GM19324 (cell line): ENCODE measurements at regions not wholly inside any gene's neighbourhood (a gene's known extent, or its start where the extent isn't known, plus 50 kb on each side); places are given as distances from the start of the nearest gene placed in this dataset.
"Not testable (repeated sequence)": the region's sequence is repeated elsewhere in the genome, so short reads cannot be mapped to it uniquely, and the experiment has no call there.

ENCODE experiments used
- ATAC-seq: cut with Tn5 transposase; IDR thresholded peaks from one replicate; pipeline ENCODE4 v1.9.1; 2021; ENCODE audit warnings: mild to moderate bottlenecking, moderate library complexity; ENCODE audit not compliant: unreplicated experiment, low FRiP score

- no peak for ATAC-seq
Observed at GRCh38 chr3:109982201-109982600, 644.9 kb upstream of the DPPA4 start.

DNA sequence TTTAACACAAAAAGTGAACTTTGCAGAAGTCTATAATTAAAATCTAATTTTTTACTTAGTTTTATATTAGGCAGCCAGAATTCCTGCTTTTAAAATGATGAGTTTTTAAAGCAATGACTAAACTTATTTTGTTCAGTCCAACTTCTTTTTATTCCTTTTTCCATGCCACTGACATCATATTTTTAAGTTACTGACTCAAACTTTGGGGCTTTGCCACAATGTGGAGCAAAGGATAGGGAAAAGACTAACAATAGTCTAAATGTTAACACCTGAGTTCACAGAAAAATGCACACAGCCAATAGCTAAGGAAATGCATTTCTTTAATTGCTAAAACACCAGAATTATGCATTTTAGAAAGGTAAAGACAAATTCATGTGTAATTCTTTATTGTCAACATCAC lies 647.6 kb upstream of the DPPA4 start:
- no peak for ATAC-seq

DNA sequence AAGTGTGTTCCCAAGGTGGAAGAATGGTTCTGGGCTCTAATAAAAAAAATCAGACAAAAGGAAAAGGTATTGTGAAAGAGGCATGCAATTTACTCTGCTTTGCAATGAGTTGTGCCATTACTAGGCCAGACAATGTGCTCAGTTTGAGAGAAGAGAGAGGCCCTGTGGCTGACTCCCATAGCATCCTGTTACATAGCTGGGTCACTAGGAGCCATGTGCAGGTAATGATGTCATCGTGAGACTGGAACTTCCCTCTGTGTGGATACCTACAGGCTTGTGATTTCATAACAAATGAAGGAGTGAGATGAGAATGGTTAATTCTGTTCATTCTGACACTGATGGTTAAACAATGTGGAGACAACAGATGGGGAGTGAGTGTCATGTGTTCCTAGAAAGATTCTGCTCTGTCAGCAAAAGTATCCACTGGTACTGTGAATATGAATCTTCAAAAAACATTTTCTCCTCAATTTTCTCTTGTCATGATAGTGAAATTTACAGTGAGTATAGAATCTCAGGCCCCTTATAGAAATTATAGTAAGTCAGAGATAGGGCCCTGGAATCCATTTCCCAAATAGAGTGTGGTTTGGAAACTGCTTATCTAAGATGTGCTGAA lies 648.7 kb upstream of the DPPA4 start:
- no peak for ATAC-seq

DNA sequence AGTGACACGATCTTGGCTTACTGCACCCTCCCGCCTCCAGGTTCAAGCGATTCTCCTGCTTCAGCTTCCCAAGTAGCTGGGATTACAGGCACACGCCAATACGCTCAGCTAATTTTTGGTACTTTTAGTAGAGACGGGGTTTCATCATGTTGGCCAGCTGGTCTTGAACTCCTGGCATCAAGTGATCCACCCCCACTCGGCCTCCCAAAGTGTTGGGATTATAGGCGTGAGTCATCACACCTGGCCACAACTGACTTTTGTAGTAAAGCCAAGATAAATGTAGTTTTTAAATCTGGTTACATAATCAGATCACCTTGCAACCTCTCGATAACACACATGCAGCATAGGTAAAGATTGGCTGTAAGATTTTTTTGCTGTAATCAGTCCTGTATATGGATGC lies 657.5 kb upstream of the DPPA4 start:
- no peak for ATAC-seq

DNA sequence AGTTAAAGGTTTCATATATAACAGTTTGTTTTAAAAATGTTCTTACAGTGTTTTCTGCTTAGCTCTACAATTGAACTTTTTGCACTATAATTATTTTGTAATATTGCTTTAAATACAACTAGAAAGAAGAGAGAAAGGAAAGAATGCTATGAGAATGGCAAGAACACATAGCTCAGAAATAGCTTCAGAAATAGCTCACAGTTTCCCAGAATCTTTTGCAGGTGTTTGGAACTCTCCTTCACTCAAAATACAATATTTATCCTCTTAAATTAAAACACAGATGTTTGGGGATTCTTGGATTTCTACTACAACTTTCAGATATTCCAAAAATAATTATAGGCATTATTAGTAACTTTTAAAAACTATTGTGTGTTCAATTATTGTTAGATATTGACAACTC lies 658.0 kb upstream of the DPPA4 start:
- ATAC-seq, result no peak

DNA sequence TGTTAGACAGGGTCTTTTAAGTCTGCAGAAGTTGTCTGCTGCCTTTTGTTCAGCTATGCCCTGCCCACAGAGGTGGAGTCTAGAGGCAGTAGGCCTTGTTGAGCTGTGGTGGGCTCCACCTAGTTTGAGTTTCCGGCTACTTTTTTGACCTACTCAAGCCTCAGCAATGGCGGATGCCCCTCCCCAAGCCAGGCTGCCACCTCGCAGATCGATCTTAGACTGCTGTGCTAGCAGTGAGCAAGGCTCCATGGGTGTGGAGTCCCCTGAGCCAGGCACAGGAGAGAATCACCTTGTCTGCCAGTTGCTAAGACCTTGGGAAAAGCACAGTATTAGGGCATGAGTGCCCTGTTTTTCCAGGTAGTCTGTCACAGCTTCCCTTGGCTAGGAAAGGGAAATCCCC lies 664.6 kb upstream of the DPPA4 start:
- ATAC-seq, result not testable (repeated sequence)

DNA sequence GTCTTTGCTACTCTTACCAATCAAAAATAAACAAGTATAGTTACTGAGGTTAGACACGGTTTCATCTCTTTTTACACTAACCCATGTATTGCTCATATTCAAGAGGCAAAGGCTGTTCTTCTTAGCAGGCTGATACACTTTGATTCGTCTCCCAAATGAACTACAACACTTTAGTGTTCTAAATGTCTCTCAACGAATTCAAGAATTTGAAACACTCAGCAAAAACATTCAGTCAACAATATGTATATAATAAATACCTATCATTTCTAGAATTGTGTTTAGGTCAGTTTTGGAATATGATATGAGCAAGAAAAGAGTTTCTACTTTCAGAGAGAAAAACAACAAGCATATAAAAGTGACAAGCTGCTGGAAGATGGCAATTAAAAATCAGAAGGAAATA lies 669.6 kb upstream of the DPPA4 start:
- ATAC-seq, result no peak

- ATAC-seq, result no peak
Observed at GRCh38 chr3:110015231-110015963, 678.1 kb upstream of the DPPA4 start.

GRCh38 chr3:110016235-110016815 lies 679.0 kb upstream of the DPPA4 start:
- no peak for ATAC-seq

- ATAC-seq, result no peak
Observed at GRCh38 chr3:110017304-110017703, 680.0 kb upstream of the DPPA4 start.

GRCh38 chr3:110021659-110022058 lies 684.3 kb upstream of the DPPA4 start:
- no peak for ATAC-seq

DNA sequence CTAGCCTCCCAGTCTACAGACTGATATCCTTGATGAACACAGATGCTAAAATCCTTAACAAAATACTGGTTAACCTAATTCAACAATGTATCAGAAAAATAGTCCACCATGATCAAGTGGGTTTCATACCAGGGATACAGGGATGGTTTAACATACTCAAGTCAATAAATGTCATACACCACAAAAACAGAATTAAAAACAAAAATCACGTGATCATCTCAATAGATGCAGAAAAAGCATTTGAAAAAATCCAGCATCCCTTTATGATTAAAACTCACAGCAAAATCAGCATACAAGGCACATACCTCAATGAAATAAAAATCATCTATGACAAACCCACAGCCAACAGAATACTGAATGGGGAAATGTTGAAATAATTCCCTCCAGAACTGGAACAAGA lies 685.7 kb upstream of the DPPA4 start:
- ATAC-seq, result not testable (repeated sequence)

- ATAC-seq, result no peak
Observed at GRCh38 chr3:110026421-110026820, 689.1 kb upstream of the DPPA4 start.

- no peak for ATAC-seq
Observed at GRCh38 chr3:110027446-110028080, 690.2 kb upstream of the DPPA4 start.

- no peak for ATAC-seq
Observed at GRCh38 chr3:110031975-110032374, 694.6 kb upstream of the DPPA4 start.

DNA sequence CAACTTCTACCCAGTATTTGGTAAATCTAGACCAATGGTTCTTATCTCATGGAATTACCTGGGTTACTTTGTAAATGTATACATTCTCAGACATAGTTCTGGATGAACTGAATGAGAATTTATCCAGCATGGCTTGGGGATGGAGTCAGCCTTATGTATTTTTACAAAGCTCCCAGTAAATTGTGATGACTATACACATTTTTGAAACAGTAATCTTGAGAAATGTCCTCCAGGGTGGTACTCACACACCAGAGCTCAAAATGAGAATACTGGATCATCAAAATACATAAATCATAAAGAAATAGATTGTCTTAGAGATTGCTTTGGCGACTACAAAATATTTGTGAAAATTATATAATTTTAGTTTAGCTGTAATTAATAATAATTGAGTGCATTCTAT lies 722.1 kb upstream of the DPPA4 start:
- ATAC-seq, result no peak

DNA sequence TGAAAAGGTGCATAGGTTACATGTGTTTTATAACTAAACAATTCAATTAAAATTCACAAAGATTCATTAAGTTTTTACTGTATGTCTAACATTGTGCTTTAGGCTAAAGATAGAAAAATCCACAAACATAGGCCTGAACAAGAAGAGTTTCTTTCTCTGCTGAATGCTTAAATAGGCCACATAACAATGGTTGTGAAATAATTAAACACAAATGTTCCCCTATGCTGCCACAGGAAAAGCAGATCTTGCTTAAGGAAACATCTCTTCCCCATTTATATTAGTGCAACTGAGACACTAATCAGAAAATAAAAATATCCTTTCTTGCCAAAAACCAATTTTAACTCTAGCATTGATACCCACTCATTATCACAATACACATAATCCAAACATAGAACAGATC lies 725.4 kb upstream of the DPPA4 start:
- no peak for ATAC-seq

- ATAC-seq, result no peak
Observed at GRCh38 chr3:110063178-110063577, 725.8 kb upstream of the DPPA4 start.

DNA sequence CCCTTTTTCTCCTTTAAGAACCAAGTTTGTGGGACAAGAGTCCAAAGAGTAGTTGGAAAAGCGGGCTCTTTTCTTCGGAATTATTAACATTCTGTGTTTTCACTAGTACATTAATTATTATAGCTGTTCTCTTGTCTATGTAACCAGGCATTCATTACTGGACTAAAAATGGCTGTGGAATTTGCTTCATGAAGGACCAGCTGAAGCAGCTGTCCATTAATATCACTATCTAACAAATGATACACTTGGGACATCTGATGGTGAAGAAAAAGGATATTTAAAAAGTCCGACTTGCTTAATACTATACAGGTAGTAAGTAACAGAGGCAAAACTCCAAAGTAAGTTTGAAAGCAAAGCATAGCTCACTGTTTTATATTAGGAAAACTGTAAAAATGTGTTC lies 728.9 kb upstream of the DPPA4 start:
- no peak for ATAC-seq

GRCh38 chr3:110067527-110067926 lies 730.2 kb upstream of the DPPA4 start:
- ATAC-seq, result no peak

GRCh38 chr3:110069761-110070160 lies 732.4 kb upstream of the DPPA4 start:
- no peak for ATAC-seq
